SK-N-MC (cell line): ENCODE measurements at regions not wholly inside any gene's neighbourhood (a gene's known extent, or its start where the extent isn't known, plus 50 kb on each side); places are given as distances from the start of the nearest gene placed in this dataset.

ENCODE experiments used
- EZH2 ChIP-seq: fragments of 200-600 bp; sonication (generic); IDR thresholded peaks from one replicate; pipeline ENCODE4 v1.6.1; 2017; ENCODE audit warnings: antibody characterized with exemption
- FOXP2 ChIP-seq: optimal IDR thresholded peaks from 2 replicates; pipeline ENCODE3; 2011; ENCODE audit warnings: mild to moderate bottlenecking, moderate library complexity; ENCODE audit not compliant: insufficient read depth; ENCODE audit errors: extremely low read length, control extremely low read depth
- POLR2AphosphoS5 ChIP-seq: IDR thresholded peaks from 2 replicates; pipeline ENCODE4 v1.6.1; 2012; ENCODE audit warnings: mild to moderate bottlenecking, low read depth, low read length, borderline replicate concordance

DNA sequence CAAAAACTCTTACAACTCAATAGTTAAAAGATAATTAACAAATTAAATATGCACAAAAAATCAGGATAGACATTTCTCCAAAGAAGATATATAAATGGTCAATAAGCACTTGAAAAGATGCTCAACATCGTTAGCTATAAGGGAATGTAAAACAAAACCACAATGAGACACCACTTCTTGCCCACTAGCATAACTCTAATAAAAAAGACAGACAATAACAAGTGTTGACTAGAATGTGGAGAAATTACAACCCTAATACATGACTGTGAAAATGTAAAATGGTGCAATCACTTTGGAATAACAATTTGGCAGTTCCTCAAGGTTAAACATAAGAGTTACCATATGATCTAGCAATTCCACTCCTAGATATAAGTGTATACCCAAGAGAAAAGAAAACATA lies 74.3 kb upstream of the PCGF5 start:
- TF ChIP-seq EZH2 (no peak), POLR2AphosphoS5 (no peak), FOXP2 (no peak)
